PC-9 (cell line): ENCODE measurements at regions not wholly inside any gene's neighbourhood (a gene's known extent, or its start where the extent isn't known, plus 50 kb on each side); places are given as distances from the start of the nearest gene placed in this dataset.

Experiments used
- BruUV-seq: library from RNA; stranded (reverse); fragments of 400-500 nt; replicated peaks from 2 replicates; lab custom pipeline; 2021; lab: Mats Ljungman, UMichigan
- CTCF ChIA-PET: fragments of 300-600 bp; sonication (Branson Sonifier 250); formaldehyde crosslinking; loops from one replicate; lab custom pipeline; 2022; ENCODE audit warnings: antibody characterized with exemption; lab: Charles Lee
- POLR2A ChIA-PET: fragments of 300-600 bp; sonication (Branson Sonifier 250); formaldehyde crosslinking; loops from one replicate; lab custom pipeline; 2022; ENCODE audit warnings: antibody characterized with exemption; ENCODE audit not compliant: unreplicated experiment; lab: Charles Lee
- DNase-seq, 2 experiments: peaks; one replicate each; pipeline versions ENCODE4 v3.0.0 to v3.0.0-alpha.2; 2015 to 2022; ENCODE audit warnings: mixed read lengths in 1 of 2
- H2AFZ ChIP-seq: fragments of 200-600 bp; sonication (generic); 2 replicates; pipeline ENCODE4 v1.8.1; 2017; ENCODE audit warnings: antibody characterized with exemption
- H3F3A ChIP-seq: fragments of 200-600 bp; sonication (generic); 2 replicates; pipeline ENCODE4 v1.8.1; 2017; ENCODE audit warnings: antibody characterized with exemption, mild to moderate bottlenecking, low read depth; ENCODE audit not compliant: insufficient read depth
- H3K27ac ChIP-seq: fragments of 200-600 bp; sonication (generic); 2 replicates; pipeline ENCODE4 v1.6.1; 2016; ENCODE audit warnings: mixed run types
- H3K27me3 ChIP-seq: fragments of 200-600 bp; sonication (generic); 2 replicates; pipeline ENCODE4 v1.6.1; 2016; ENCODE audit warnings: low read depth, mixed run types; ENCODE audit not compliant: insufficient read depth
- H3K36me3 ChIP-seq: fragments of 200-600 bp; sonication (generic); 2 replicates; pipeline ENCODE4 v1.6.1; 2016; ENCODE audit warnings: low read depth, mixed run types
- H3K4me1 ChIP-seq: fragments of 200-600 bp; sonication (generic); replicated peaks from 2 replicates; pipeline ENCODE4 v1.6.1; 2016; ENCODE audit warnings: mixed run types; ENCODE audit not compliant: insufficient read depth
- H3K4me2 ChIP-seq: fragments of 200-600 bp; sonication (generic); 2 replicates; pipeline ENCODE4 v1.6.1; 2017; ENCODE audit warnings: mixed run types
- H3K4me3 ChIP-seq: fragments of 200-600 bp; sonication (generic); 2 replicates; pipeline ENCODE4 v1.6.1; 2016; ENCODE audit warnings: mixed run types
- H3K79me2 ChIP-seq: fragments of 200-600 bp; sonication (generic); 2 replicates; pipeline ENCODE4 v1.6.1; 2017; ENCODE audit warnings: low read depth, mixed run types
- H3K9me2 ChIP-seq: fragments of 200-600 bp; sonication (generic); 2 replicates; pipeline ENCODE4 v1.8.1; 2017; ENCODE audit warnings: mild to moderate bottlenecking; ENCODE audit not compliant: insufficient read depth
- H3K9me3 ChIP-seq: fragments of 200-600 bp; sonication (generic); 2 replicates; pipeline ENCODE4 v1.8.1; 2016; ENCODE audit warnings: low read depth; ENCODE audit not compliant: insufficient read depth
- H4K20me1 ChIP-seq: fragments of 200-600 bp; sonication (generic); 2 replicates; pipeline ENCODE4 v1.8.1; 2017; ENCODE audit not compliant: insufficient read depth
- CTCF ChIP-seq: fragments of 200-600 bp; sonication (generic); conservative IDR thresholded peaks from 2 replicates; pipeline ENCODE4 v1.6.1; 2017; ENCODE audit warnings: mixed run types, antibody characterized with exemption, mild to moderate bottlenecking, moderate library complexity
- EZH2 ChIP-seq: fragments of 200-600 bp; sonication (generic); IDR thresholded peaks from 2 replicates; pipeline ENCODE4 v1.8.0; 2017; ENCODE audit warnings: antibody characterized with exemption, low read depth
- intact Hi-C: fragments of 100-400 bp; cut with micrococcal nuclease; formaldehyde crosslinking; loops from one replicate; pipeline ENCODE4 v1.10.0; 2022; ENCODE audit not compliant: unreplicated experiment

GRCh38 chr12:83404521-83404920 lies 717.8 kb downstream of the TMTC2 start:
- H3K4me1 ChIP-seq = no peaks in the 10 kb centered on the region
- H3K9me3 ChIP-seq = no peaks in the 10 kb centered on the region
- POLR2A ChIA-PET = no interaction called here
- no peaks in the 10 kb centered on the region for H4K20me1 ChIP-seq
- DNase-seq = no peak
- no peaks in the 10 kb centered on the region for H3K9me2 ChIP-seq
- H3K4me2 ChIP-seq = no peak overlapping the region
- CTCF ChIA-PET = no interaction called here
- H3K36me3 ChIP-seq = no peaks in the 10 kb centered on the region
- H3K27ac ChIP-seq = no peak overlapping the region
- BruUV-seq = no TSS peak
- H3F3A ChIP-seq = no peaks in the 10 kb centered on the region
- intact Hi-C loops = no loop called here
- no peaks in the 10 kb centered on the region for H3K79me2 ChIP-seq
- no peak overlapping the region for H2AFZ ChIP-seq
- H3K4me3 ChIP-seq = no peak overlapping the region
- TF ChIP-seq CTCF (no peak), EZH2 (no peak)
- no peaks in the 10 kb centered on the region for H3K27me3 ChIP-seq

GRCh38 chr12:83390186-83390585 lies 703.5 kb downstream of the TMTC2 start:
- Histone ChIP-seq H3K4me2 (no peak overlapping the region), H3K27me3 (no peaks in the 10 kb centered on the region), H2AFZ (no peak overlapping the region), H3K79me2 (no peaks in the 10 kb centered on the region), H3K9me2 (no peaks in the 10 kb centered on the region), H4K20me1 (no peaks in the 10 kb centered on the region), H3F3A (no peaks in the 10 kb centered on the region), H3K4me1 (no peaks in the 10 kb centered on the region), H3K27ac (no peak overlapping the region), H3K9me3 (no peaks in the 10 kb centered on the region), H3K36me3 (no peaks in the 10 kb centered on the region), H3K4me3 (no peak overlapping the region)
- no peak for DNase-seq
- ChIA-PET POLR2A (no interaction called here), CTCF (no interaction called here)
- no TSS peak for BruUV-seq
- intact Hi-C loops = no loop called here
- TF ChIP-seq CTCF (no peak), EZH2 (no peak)

- ChIA-PET CTCF (no interaction called here), POLR2A (no interaction called here)
- no peak for DNase-seq
- TF ChIP-seq EZH2 = no peak
- 0 out of 2 replicates have a peak, but pooled peaks have one; percentile 24 for TF ChIP-seq CTCF
- Histone ChIP-seq H3K9me2 (no peaks in the 10 kb centered on the region), H2AFZ (no peak overlapping the region), H3K36me3 (no peaks in the 10 kb centered on the region), H3F3A (no peaks in the 10 kb centered on the region), H3K27me3 (no peaks in the 10 kb centered on the region), H3K9me3 (no peaks in the 10 kb centered on the region), H3K27ac (no peak overlapping the region), H3K79me2 (no peaks in the 10 kb centered on the region), H3K4me3 (no peak overlapping the region), H3K4me1 (no peaks in the 10 kb centered on the region), H3K4me2 (no peak overlapping the region), H4K20me1 (no peaks in the 10 kb centered on the region)
- no TSS peak for BruUV-seq
- intact Hi-C loops = no loop called here
These were observed 702.7 kb downstream of the TMTC2 start for GRCh38 chr12:83389237-83389996.
